Activated naive CD4-positive, alpha-beta T cell treated with anti-CD3 and anti-CD28 coated beads, Interleukin-2, amount 50 U/mL, for 16 hours (primary cell): ENCODE measurements at regions not wholly inside any gene's neighbourhood (a gene's known extent, or its start where the extent isn't known, plus 50 kb on each side); places are given as distances from the start of the nearest gene placed in this dataset.
"Not testable (repeated sequence)": the region's sequence is repeated elsewhere in the genome, so short reads cannot be mapped to it uniquely, and the experiment has no call there.

Experiments
- DNase-seq: peaks from one replicate; pipeline ENCODE4 v3.0.0-alpha.2; 2020

GRCh38 chr21:33121715-33122475, 52.0 kb downstream of the OLIG1 start:
- DNase-seq: no peak

- no peak for DNase-seq
Measured at GRCh38 chr21:33122507-33122906, 52.6 kb downstream of the OLIG1 start.

- no peak for DNase-seq
Measured at GRCh38 chr21:33123374-33124123, 53.6 kb downstream of the OLIG1 start.

GRCh38 chr21:33124889-33125288, 54.9 kb downstream of the OLIG1 start:
- no peak for DNase-seq

- DNase-seq: no peak
Measured at GRCh38 chr21:33125680-33126375, 55.9 kb downstream of the OLIG1 start.

- DNase-seq: no peak
Measured at GRCh38 chr21:33126569-33126968, 56.6 kb downstream of the OLIG1 start.

- peak; percentile 57 for DNase-seq
Measured at GRCh38 chr21:33127154-33127867, 57.4 kb downstream of the OLIG1 start.

- no peak for DNase-seq
Measured at GRCh38 chr21:33127868-33128242, 57.9 kb downstream of the OLIG1 start.

- DNase-seq: no peak
Measured at GRCh38 chr21:33128538-33128937, 58.6 kb downstream of the OLIG1 start.

- no peak for DNase-seq
Measured at GRCh38 chr21:33132054-33132453, 62.1 kb downstream of the OLIG1 start.

GRCh38 chr21:33133892-33134291, 64.0 kb downstream of the OLIG1 start:
- DNase-seq: no peak

- DNase-seq: no peak
Measured at GRCh38 chr21:33135925-33136324, 66.0 kb downstream of the OLIG1 start.

- no peak for DNase-seq
Measured at GRCh38 chr21:33136847-33137502, 67.0 kb downstream of the OLIG1 start.

GRCh38 chr21:33139084-33139483, 69.1 kb downstream of the OLIG1 start:
- DNase-seq: no peak

- no peak for DNase-seq
Measured at GRCh38 chr21:33140288-33140687, 70.3 kb downstream of the OLIG1 start.

- no peak for DNase-seq
Measured at GRCh38 chr21:33146467-33146866, 76.5 kb downstream of the OLIG1 start.

- no peak for DNase-seq
Measured at GRCh38 chr21:33149181-33149580, 79.2 kb downstream of the OLIG1 start.

GRCh38 chr21:33150968-33151367, 78.8 kb upstream of the IFNAR2 start:
- DNase-seq: not testable (repeated sequence)

GRCh38 chr21:33151941-33152731, 77.6 kb upstream of the IFNAR2 start:
- DNase-seq: no peak

- no peak for DNase-seq
Measured at GRCh38 chr21:33152732-33153130, 77.0 kb upstream of the IFNAR2 start.

GRCh38 chr21:33155005-33155404, 74.7 kb upstream of the IFNAR2 start:
- no peak for DNase-seq

- DNase-seq: no peak
Measured at GRCh38 chr21:33155422-33155821, 74.3 kb upstream of the IFNAR2 start.
